ENCODE measurements at regions not wholly inside any gene's neighbourhood (a gene's known extent, or its start where the extent isn't known, plus 50 kb on each side); places are given as distances from the start of the nearest gene placed in this dataset.
"Not testable (repeated sequence)": the region's sequence is repeated elsewhere in the genome, so short reads cannot be mapped to it uniquely, and the experiment has no call there.

DNA sequence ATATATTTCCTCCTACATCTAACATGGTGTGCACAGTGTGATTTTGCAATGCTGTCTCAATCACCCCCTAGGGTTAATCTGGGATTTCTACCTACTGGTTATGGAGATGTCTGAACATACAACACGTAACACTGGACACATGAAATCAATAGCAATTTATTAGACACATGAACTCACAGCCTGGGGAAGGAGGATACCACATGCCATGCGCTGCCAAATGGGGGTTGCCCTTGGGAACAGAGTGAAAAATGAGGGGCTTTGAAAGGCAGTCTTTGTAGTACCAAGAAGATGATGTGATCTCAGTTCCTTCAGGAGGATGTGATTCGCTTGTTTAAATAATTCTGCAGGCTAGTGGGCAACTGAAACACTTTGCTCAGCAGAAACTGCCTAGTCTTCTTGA lies 253.6 kb upstream of the LRRC4C start:
- DNase-seq (ENCODE audit: low read depth) = no peak

DNA sequence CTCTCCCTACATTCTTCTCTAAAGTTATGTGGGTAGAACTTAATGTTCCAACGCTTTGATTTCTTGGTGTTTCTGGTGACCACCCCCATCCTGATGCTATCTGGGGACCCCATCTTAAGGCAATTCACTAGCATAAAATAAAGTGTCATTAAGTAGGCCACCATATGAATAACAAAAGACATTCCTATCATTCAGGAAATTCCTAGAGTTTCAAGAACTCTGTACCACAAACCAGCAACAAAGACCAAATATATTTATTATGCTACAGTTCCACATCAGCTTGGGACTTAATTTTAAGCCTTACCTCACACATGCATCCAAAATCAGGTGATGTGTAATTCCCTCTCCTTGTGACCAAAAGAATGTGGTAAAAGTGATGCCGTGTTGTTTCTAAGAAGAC lies 254.6 kb upstream of the LRRC4C start:
- DNase-seq (ENCODE audit: low read depth) = no peak

DNA sequence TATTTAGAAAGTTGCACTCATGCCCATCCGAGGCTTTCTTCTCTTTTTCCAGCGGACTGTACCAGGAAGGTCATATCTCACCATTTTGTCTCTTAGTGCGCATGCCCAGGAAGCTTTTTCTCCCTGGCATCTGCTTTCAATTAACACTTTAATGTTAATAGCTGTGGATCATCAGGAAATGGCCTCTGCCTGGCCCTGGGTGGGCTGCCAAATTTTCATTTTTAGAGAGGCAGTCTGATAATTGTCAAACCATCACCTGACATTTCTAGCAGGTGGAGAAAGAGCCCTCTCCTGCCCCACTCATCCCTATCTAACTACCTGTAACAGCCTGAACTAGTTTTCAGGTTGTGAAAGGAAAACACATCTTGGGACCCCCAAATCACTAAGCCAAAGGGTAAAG lies 257.4 kb upstream of the LRRC4C start:
- DNase-seq (ENCODE audit: low read depth) = no peak

DNA sequence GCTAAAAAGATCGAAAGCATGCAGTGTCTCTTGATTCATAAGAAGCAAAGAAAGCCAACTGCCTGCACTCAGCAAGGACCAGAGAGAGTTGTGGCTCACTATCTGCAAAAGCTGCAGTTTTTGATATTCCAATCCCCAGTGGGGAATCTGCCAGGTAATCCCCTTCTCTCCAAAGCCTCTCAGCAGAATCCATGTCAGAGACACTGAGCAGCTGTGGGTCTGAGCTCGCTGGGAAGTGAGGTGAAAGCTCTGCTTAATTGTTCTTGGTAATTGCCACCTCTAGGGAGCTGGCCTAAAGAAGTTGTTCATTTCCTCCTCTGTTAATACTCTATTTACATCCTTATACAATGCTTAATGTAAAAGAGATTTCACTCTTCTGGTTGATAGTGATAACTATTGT lies 261.3 kb upstream of the LRRC4C start:
- DNase-seq (ENCODE audit: low read depth) = no peak

DNA sequence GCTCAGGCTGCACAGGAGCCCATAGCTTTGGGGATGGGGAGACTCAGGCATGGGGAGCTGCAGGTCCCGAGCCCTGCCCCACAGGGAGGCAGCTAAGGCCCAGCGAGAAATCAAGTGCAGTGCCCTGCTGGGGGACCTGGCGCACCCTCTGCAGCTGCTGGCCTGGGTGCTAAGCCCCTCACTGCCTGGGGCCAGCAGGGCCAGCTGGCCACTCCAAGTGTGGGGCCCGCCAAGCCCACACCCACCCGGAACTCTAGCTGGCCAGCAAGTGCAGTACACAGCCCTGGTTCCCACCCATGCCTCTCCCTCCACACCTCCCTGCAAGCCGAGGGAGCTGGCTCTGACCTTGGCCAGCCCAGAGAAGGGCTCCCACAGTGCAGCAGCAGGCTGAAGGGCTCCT lies 268.7 kb upstream of the LRRC4C start:
- DNase-seq (ENCODE audit: low read depth) = not testable (repeated sequence)

DNA sequence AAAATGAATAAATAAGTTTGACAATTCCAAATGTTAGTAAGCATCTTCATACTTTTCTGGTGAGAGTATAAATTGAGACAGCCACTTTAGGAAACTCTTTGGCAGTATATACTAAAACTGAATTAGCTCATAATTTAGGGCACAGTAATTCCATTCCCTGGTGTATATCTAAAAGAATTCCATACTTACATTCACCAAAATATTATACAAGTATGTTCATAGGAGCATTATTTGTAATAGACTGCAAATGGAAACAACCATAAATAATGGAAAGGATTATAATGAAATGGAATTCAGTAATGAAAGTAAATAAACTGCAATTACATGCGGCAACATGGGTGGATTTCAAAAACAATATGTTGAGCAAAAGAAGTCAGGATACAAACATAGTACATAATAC lies 315.8 kb upstream of the LRRC4C start:
- no peak for DNase-seq (ENCODE audit: low read depth)

DNA sequence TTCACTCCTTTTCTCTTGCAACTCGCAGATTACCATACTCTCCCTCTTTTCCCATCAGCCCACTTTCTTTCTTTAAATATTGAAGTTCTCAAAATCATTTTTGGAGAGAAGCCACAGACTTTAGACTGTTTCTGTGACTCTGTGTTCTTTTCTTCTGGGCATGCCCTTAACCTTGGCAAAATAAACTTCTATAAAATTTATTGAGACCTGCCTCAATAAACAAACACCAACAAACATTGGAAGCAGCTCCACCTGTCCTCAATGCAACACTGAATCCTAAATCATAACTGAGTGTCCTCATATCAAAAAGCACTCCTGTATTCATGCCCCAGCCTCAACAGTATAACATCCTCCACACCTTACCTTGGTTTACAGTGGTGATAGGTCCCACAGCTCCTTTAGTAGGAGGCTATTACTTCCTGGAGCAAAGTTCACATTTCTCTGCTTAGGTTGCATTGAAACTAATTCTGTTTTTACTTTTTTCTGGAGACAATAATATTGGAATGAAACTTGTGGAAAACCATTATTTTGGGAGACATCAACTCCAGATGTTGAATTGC lies 320.0 kb upstream of the LRRC4C start:
- DNase-seq (ENCODE audit: low read depth) = no peak

DNA sequence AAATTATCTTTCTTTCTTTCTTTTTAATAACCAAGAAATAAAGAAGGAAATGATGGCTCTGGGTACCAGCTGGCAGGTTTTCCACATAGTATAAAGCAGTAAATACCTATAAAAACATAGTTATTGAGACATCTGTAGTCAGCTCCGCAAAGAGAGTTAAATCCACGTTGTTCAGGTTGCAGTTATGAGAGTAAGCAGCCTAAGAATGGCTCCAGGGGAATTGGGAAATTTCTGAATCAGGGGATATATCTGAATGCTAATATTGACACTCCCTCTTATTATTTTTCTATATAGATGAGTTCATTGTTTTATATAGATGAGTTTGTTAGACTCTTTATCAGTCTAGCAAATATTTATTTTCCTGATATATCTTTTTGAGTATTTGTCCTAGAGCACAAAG lies 322.0 kb upstream of the LRRC4C start:
- DNase-seq (ENCODE audit: low read depth) = no peak

DNA sequence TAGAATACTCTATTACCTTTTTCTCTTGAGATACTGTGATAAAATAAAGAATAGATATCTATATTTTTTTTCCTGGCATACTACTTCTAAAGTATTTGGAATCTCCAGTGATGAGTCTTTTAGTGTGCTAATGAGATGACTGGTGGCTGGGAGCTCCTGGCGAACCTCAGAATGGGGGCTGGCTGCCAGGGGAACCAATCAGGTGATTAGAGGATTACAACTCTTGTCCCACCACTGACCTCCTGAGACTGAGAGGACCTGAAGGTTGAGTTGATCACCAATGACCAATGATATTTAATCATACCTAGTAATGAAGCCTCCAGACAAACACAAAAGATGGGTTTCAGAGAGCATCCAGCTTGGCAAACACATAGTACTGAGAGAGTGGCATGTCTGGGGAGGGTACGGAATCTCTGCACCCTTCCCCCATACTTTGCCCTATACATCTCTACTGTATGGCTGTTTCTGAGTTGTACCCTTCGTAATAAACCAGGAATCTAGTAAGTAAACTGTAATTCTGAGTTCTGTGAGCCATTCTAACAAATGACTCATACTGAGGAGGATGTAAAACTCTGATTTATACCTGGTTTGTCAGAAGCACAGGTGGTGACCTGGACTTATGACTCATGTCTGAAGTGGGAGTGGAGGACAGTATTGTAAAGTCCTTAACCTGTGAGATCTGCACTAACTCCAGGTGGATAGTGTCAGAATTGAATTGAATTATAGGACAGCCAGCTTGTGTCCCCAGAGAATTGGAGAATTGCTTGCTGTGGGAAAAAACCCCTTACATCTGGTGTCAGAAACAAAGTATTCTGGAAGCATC lies 325.3 kb upstream of the LRRC4C start:
- no peak for DNase-seq (ENCODE audit: low read depth)

DNA sequence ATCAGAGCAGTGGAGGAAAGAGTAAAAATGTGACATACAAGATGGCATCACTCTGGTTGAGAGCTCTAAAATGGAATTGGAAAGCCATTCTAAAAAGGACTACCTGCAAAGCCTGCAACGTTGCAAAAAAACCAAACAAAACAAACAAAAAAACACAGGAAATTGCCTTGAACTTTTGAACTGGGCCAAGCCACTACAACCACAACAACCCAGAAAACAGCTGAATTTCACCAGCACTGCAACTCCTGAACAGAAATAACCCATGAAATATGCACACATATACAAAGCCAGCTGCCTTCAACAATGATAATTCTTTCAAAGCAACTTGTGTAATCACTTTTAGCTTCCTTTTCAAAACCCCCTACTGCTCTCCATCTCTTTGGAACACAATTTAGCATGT lies 326.6 kb upstream of the LRRC4C start:
- no peak for DNase-seq (ENCODE audit: low read depth)

DNA sequence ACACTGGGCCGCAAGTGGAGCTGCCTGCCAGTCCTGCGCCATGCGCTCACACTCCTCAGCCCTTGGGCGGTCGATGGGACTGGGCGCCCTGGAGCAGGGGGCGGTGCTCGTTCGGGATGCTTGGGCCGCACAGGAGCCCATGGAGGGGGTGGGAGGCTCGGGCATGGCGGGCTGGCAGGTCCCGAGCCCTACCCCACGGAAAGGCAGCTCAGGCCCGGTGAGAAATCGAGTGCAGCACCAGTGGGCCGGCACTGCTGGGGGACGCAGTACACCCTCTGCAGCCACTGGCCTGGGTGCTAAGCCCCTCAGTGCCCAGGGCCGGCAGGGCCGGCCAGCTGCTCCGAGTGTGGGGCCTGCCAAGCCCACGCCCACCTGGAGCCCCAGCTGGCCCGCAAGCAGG lies 328.7 kb upstream of the LRRC4C start:
- DNase-seq (ENCODE audit: low read depth) = no peak

DNA sequence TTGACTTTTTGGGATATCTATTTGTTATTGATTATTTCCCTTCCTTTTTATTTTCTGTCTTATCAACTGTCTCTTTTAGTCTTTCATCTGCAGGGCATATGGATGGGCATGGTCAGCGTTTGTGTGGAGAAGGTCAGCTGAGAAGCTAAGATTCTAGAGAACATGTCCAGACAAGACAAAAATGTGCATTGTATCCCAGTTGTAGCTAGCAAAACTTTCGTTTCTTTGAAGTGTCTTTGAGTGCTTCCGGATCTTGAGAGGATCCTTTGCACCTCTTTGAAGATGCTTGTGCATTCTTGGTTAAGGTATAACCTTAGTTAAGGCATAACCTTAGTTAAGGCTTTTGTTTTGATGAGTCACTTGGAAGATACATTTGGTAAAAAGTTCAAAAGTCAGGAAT lies 329.9 kb upstream of the LRRC4C start:
- DNase-seq (ENCODE audit: low read depth) = no peak

DNA sequence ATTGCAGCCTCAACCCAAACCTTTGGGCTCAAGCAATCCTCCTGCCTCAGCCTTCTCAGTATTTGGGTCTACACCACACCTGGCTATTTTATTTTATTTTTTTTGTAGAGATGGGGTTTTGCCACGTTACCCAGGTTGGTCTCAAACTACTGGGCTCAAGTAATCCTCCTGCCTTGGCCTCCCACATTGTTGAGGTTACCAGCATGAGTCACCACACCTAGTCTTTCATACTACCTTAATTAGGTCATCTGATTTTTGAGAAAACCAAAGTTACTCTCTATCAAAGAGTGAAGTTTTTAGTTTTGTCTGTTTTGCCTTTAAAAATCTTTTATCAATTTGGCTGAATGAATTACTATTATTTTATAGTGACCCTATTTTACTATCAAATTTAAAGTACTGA lies 335.6 kb upstream of the LRRC4C start:
- DNase-seq (ENCODE audit: low read depth) = no peak

DNA sequence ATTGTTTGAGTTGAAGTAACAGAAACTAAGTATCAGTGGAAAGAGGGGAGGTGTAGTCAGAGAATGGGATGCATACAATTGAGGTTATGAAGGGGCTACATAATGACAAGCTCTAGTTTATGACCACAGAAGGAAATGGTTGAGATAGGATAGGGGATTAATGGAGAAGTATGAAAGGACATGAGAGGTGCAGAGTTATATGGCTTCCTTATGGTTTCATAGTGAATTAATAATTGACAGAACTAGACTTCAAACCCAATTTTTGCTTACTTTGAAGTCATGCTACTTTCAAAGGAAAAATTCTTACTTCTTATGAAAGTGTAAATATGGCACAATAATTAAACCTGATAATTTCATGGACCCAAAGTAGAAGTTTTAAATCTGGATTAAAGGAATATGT lies 340.3 kb upstream of the LRRC4C start:
- DNase-seq (ENCODE audit: low read depth) = no peak

DNA sequence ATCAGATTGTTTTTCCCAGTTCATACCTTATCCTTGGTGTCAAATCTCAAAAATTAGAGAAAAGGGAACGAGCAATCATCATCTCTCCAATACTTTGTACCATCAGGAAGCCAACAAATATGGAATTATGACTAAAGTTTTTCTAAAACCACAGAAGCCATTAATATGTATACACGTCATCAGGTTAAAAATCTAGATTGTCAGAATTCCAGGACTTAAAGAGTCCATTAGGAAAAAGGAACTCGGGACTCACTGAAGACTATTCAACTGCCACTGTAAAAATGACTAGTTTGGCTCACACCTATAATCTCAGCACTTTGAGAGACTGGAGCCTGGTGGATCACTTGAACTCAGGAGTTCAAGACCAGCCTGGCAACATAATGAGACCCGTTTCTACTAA lies 344.4 kb upstream of the LRRC4C start:
- no peak for DNase-seq (ENCODE audit: low read depth)

DNA sequence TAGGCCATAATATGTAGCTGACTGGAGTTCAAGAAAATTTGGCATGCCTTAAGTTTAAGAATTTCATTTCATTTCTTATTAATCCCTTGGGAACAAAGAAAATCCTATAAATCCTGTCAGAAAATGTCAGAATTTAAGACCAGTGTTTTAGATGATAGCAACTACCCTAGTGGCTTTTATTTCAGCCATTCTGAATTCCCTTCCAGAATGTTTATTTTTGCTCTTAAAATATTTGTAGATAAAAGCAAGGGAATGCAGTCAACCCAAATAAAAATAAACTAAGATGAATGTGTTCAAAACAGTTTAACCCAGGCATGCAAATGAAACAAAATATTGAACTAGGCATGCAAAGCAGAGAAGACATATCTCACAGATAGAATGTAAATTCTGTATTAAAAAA lies 356.9 kb upstream of the LRRC4C start:
- no peak for DNase-seq (ENCODE audit: low read depth)

DNA sequence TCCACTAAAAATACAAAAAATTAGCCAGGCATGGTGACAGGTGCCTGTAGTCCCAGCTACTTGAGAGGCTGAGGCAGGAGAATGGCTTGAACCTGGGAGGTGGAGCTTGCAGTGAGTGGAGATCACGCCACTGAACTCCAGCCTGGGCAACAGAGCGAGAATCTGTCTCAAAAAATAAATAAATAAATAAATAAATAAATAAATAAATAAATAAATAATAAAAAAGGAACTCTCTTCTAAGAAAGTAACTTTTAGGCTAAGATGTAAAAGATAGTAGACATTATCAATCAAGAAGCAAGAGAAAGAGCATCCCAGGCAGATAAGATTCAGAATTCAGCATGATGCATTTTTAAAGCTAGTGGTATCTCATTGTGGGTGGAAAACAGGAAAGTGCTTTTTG lies 364.8 kb upstream of the LRRC4C start:
- not testable (repeated sequence) for DNase-seq (ENCODE audit: low read depth)

DNA sequence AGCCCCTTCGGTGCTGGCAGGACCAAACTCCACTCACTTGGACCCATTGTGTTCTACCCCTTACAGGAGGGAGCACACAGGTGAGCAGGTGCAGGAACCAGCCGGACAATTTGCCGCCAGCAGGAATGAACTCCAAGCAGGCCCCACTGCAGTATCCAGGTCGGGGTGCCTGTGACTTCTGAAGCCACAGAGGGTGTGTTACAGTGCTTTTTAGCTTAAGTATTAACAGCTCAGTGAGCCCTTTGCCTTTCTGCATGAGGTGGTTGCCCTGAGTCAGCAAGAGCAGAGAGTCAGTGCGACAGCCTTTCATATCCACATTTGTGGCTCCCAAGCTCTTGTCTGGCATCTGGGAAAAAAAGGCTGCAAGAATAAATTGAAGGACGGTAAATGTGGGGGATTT lies 366.6 kb upstream of the LRRC4C start:
- DNase-seq (ENCODE audit: low read depth) = no peak

DNA sequence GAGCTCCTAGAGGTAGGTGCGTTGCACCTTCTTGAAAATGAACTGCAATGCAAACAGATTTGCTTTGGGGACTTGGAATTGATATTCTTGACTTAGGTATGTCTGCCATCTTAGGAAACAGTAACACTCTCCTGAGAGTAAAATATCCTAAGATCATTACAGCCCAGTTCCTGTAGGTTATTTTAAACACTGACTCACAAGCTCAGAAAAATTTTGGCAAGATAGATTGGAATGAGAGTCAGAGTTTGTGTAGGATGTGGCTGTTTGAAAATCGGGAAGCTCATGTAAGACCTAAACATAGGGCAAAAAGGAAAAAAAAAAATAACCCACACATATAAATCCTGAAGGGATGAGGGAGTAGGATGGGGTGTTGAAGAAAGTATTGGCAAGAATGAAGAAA lies 377.0 kb upstream of the LRRC4C start:
- no peak for DNase-seq (ENCODE audit: low read depth)

DNA sequence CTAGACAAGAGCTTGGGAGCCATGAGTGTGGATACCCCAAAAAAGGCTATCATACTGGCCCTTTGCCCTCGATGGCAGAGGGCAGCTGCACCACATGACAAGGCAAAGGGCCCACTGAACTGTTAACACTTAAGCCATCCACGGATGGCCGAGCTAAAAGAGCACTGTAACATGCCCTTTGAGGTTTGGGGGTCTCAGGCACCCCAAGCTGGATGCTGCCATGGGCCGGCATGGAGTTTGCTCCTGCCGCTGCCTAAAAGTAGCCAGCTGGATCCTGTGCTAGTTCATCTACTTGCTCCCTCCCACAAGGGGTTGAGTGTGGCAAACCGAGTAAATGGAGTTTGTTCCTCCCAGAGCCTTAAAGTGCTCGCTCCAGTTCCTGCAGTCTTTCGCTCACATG lies 383.2 kb upstream of the LRRC4C start:
- DNase-seq (ENCODE audit: low read depth) = no peak

DNA sequence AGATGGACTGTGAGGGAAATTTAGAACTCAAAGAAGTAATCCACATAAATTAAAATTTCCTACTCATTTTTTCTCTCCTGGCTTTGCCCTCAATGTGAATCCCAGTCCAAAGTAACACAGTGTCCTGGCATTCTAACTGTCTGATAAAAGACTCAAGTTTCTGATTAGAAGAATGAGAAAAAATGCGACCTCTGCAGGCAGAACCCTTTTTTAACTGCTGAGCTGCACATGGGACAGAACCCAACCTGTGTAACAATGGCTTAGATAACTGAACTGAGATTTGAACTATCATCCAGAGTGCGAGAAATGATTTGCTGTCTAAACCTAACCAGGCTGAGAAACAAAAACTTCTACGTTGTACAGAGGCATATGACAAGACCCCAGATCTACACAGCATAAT lies 385.6 kb upstream of the LRRC4C start:
- DNase-seq (ENCODE audit: low read depth) = no peak

DNA sequence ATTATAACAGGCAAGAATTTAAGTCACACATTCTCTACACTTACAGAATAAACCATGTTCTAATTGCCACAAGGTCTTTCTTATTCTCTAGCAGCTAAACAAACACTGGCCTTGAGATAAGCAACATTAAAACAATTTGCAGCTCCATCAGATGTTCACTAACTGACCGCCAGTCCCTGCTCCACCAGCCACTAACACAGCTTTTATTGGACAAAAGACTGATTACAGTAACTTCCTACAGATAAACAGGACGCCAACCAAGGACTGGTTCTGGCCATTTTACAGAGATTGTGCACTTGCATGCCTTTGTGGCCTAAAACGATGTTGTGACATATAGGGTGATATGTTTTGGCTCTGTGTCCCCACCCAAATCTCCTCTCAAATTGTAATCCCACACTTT lies 388.9 kb upstream of the LRRC4C start:
- DNase-seq (ENCODE audit: low read depth) = no peak

DNA sequence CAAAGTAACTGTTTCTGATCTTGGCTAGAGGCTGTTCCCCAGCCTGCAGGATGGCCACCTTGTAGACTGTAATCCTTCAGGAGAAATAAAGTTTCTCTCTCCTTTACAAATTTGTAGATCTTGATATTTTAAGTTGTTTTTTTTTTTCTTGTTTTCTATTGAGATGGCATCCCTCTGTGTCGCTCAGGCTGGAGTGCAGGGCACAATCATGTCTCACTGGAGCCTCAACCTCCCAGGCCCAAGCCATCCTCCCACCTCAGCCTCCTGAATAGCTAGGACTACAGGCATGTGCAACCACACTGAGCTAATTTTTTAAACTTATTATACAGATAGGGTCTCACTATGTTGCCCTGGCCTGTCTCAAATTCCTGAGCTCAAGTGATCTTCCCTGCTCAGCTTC lies 389.8 kb upstream of the LRRC4C start:
- no peak for DNase-seq (ENCODE audit: low read depth)

DNA sequence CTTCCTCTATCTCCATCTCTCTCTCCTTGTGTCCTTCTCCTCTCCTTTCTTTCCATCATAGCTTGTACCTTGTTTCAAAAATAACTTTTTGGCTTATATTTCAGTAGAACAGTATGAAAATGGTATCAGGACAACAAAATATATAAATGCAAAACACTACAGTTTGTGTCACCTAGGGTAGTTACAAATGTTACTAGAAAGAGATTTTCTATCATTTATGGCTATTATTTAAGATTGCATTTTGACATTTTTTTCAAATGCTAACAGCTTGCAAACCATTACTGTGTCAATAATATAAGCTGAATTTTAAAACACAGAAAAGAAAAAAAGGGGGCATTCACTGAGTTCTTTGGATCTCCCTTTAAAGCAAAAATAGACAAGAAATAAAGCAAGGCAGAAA lies 392.3 kb upstream of the LRRC4C start:
- DNase-seq (ENCODE audit: low read depth) = no peak
